HG03558 (cell line): ENCODE measurements at regions not wholly inside any gene's neighbourhood (a gene's known extent, or its start where the extent isn't known, plus 50 kb on each side); places are given as distances from the start of the nearest gene placed in this dataset.

Source experiments
- ATAC-seq: cut with Tn5 transposase; IDR thresholded peaks from one replicate; pipeline ENCODE4 v1.9.1; 2021; ENCODE audit warnings: moderate number of reproducible peaks; ENCODE audit not compliant: unreplicated experiment; ENCODE audit errors: extremely low read depth

- ATAC-seq: no peak
These were observed 143.0 kb upstream of the HDAC9 start for GRCh38 chr7:18352339-18353255.

- no peak for ATAC-seq
These were observed 142.2 kb upstream of the HDAC9 start for GRCh38 chr7:18353339-18353738.

GRCh38 chr7:18354108-18355085 lies 141.2 kb upstream of the HDAC9 start:
- ATAC-seq: no peak

GRCh38 chr7:18356191-18356645 lies 139.3 kb upstream of the HDAC9 start:
- ATAC-seq: no peak

GRCh38 chr7:18357691-18358090 lies 137.9 kb upstream of the HDAC9 start:
- ATAC-seq: no peak

GRCh38 chr7:18361756-18362155 lies 133.8 kb upstream of the HDAC9 start:
- ATAC-seq: no peak

GRCh38 chr7:18363751-18364380 lies 131.7 kb upstream of the HDAC9 start:
- no peak for ATAC-seq

- no peak for ATAC-seq
These were observed 131.2 kb upstream of the HDAC9 start for GRCh38 chr7:18364396-18364795.

- ATAC-seq: no peak
These were observed 129.2 kb upstream of the HDAC9 start for GRCh38 chr7:18366394-18366793.

GRCh38 chr7:18369011-18369410 lies 126.5 kb upstream of the HDAC9 start:
- no peak for ATAC-seq

- no peak for ATAC-seq
These were observed 124.9 kb upstream of the HDAC9 start for GRCh38 chr7:18370633-18371032.

- no peak for ATAC-seq
These were observed 116.5 kb upstream of the HDAC9 start for GRCh38 chr7:18378989-18379605.

GRCh38 chr7:18384491-18385143 lies 110.9 kb upstream of the HDAC9 start:
- no peak for ATAC-seq

GRCh38 chr7:18386607-18387006 lies 108.9 kb upstream of the HDAC9 start:
- no peak for ATAC-seq

GRCh38 chr7:18387191-18387735 lies 108.3 kb upstream of the HDAC9 start:
- ATAC-seq: no peak

- ATAC-seq: no peak
These were observed 105.0 kb upstream of the HDAC9 start for GRCh38 chr7:18390535-18390907.

GRCh38 chr7:18393465-18394118 lies 102.0 kb upstream of the HDAC9 start:
- ATAC-seq: no peak

GRCh38 chr7:18395868-18396267 lies 99.7 kb upstream of the HDAC9 start:
- ATAC-seq: no peak

GRCh38 chr7:18396953-18397352 lies 98.6 kb upstream of the HDAC9 start:
- no peak for ATAC-seq
